HG03354 (cell line): ENCODE measurements at regions not wholly inside any gene's neighbourhood (a gene's known extent, or its start where the extent isn't known, plus 50 kb on each side); places are given as distances from the start of the nearest gene placed in this dataset.
"Not testable (repeated sequence)": the region's sequence is repeated elsewhere in the genome, so short reads cannot be mapped to it uniquely, and the experiment has no call there.

ENCODE experiments used
- ATAC-seq: cut with Tn5 transposase; IDR thresholded peaks from one replicate; pipeline ENCODE4 v1.9.1; 2021; ENCODE audit warnings: mild to moderate bottlenecking; ENCODE audit not compliant: unreplicated experiment, poor library complexity, severe bottlenecking

DNA sequence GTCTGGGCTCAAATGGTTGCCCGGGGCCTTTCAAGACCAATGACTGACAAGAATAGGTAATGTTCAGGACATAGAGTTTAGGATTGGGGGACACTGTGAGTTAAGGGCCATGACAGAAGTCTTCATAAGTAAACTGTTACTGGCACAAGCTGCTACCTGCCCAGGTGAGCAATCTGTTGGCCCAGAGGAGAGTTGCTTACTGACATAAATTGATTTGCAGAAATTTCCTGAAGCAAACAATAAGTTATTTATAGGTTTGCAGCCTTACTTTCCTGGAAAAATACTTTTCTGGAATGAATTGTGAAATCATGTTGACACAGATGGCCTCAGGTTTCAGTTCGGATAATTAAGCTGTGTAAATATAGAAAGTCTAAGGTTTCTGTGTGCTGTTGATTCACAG, 202.8 kb upstream of the C1QTNF3 start:
- ATAC-seq, result not testable (repeated sequence)

DNA sequence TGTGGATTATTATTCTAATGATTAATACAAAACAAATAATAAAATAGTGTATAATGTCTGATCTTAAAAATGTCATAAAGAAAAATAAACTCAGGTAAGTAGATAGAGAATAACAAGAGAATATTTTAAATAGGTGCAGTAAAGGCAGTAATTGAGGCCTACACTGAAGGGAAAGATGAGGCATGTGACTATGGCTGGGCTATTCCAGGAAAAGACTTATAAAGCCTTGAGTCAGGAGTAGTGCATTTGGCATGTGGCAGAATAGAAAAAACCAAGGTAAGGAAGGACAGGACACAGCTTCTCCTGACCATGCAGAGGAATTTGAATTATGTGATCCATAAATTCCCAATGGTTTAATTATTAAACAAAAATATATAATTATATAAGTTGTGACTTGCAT, 215.6 kb upstream of the C1QTNF3 start:
- ATAC-seq, result not testable (repeated sequence)

DNA sequence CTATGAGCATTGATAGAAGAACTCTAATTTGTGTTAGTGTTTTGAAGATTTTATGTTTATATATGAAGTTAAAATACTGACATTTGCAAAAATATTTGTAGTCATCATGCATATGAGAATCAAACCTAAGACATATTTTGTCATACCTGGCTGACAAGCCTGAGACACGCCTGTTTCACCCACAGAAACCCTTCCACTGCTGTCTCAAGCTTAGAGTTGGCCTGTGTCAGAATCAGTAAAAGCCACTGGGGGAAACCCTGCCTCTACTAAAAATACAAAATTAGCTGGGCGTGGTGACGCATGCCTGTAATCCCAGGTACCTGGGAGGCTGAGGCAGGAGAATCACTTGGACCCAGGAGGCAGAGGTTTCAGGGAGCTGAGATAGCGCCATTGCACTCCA, 218.0 kb upstream of the C1QTNF3 start:
- not testable (repeated sequence) for ATAC-seq

DNA sequence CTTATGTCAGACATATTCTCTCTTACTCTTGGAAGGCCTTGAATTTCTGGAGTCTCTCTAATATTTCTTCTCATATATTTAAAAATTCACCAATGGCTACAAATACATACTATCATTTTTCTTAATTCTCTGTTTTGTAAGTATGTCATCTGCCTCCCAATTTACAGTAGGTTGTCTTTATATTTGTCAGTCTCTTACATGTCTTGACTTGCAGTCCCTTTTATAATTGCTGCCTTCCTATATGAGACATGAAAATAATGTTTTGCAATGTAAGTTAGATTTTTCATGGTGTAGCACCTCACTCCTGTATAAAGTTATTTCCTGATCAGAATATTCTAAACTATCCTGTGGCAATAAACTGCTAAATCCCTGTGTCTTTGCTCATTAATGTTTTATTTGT, 223.1 kb upstream of the C1QTNF3 start:
- not testable (repeated sequence) for ATAC-seq

DNA sequence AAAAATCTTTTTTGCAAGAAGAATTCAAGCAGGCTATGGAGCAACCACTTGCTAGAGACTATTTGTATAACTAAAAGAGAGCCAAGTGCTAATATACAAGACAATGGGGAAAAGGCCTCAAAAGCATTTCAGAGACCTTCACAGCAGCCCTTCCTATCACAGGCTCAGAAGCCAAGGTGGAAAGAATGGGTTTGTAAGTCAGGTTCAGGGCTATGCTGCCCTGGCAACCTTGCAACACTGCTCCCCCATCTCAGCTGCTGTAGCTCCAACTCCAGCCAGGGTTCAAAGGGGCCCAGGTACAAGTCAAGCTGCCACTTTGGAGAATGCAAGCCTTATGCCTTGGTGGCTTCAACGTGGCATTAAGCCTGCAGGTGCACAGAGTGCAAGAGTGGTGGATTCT, 253.7 kb upstream of the C1QTNF3 start:
- not testable (repeated sequence) for ATAC-seq

DNA sequence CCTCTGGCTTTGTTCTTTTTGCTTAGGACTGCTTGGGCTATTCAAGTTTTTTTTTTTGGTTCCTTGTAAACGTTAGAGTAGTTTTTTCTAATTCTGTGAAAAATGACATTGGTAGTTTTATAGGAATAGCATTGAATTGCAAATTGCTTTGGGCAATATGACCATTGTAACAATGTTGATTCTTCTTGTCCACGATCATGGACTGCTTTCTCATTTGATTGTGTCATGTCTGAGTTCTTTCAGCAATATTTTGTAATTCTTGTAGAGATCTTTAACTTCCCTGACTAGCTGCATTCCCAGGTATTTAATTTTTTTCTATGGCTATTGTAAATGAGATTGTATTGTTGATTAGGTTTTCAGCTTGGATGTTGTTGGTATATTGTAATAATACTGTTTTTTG, 286.2 kb upstream of the C1QTNF3 start:
- ATAC-seq, result not testable (repeated sequence)

DNA sequence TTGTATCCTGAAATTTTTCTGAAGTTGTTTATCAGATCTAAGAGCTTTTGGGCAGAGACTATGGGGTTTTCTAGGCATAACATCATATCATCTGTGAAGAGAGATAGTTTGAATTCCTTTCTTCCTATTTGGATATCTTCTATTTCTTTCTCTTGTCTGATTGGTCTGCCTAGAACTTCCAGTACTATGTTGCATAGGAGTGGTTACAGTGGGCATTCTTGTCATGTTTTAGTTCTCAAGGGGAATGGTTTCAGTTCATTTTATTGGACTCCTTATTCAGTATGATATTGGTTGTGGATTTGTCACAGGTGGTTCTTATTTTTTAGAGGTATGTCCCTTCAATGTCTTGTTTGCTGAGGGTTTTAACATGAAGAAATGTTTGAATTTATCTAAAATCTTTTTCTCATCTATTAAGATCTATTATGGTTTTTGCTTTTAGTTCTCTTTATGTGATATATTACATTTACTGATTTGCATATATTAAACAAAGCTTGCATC, 286.6 kb upstream of the C1QTNF3 start:
- ATAC-seq, result not testable (repeated sequence)

DNA sequence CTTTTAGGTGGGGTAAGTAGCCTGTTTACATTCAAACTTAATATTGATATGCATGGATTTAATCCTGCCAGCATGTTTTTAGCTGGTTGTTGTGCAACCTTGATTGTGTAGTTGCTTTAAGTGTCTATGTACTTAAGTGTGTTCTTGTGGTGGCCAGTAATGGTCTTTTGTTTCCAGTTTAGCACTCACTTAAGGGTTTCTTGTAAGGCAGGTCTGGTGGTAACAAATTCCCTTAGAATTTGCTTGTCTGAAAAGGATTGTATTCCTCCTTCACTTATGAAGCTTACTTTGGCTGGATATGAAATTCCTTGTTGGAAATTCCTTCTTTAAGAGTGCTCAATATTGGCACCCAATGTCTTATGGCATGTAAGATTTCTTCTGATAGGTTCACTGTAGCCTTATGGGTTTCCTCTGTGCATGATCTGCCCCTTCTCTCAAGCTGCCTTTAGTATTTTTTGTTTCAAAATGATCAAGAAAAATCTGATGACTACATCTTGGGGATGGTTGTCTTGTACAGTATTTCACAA, 289.0 kb upstream of the C1QTNF3 start:
- not testable (repeated sequence) for ATAC-seq

DNA sequence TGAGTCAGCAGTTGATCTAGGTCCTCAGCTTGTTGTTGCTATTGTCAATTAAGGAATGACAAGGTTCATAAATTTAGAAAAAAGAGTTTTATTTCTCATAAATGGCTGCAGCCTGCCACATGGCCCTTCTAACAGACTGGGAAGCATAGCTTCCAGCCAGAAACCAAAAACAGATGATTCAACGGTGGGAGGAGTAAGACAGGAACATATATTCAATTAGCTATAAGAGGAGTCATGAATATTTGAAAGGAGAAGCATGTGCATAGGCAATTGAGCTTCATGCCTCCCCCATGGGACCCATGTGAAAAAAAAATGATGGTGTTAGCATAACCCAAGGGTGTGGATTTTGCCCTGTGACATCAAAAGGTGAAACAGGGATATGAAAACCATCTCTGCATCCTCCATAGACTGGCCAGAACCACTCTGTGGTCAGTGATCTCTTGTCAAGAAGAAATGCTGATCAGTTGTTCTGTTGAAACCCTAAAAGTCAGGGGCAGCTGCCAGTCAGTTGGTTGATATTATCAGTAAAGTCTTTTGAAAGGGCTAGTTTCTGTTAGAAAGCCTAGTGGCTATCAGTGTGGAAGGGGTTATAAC, 296.5 kb upstream of the C1QTNF3 start:
- not testable (repeated sequence) for ATAC-seq

DNA sequence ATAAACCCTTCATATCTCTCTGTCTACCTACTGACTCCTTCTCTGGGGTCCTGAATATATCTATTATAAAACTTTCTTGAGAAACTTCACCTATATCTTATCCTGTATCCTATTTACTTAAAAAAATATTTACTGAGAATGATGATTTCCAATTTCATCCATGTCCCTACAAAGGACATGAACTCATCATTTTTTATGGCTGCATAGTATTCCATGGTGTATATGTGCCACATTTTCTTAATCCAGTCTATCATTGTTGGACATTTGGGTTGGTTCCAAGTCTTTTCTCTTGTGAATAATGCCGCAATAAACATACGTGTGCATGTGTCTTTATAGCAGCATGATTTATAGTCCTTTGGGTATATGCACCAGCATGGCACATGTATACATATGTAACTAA, 301.7 kb upstream of the RAI14 start:
- not testable (repeated sequence) for ATAC-seq

DNA sequence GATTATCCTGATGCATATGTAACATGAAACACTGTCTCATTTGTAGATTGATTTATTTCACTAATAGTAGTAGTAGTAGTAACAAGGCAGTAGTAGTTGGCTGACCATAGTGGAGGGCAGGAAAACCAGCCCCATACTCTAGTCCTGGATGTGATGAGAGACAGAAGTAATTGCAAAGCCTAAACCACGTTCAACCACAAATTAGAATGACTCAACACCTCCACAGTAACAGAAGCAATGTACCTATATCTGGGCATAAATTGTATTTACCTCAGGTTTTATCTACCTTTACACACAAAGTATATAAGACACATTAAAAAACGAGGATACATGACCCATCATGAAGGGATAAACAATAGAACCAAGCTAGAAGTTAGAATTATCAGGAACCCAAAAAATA, 284.7 kb upstream of the RAI14 start:
- not testable (repeated sequence) for ATAC-seq

DNA sequence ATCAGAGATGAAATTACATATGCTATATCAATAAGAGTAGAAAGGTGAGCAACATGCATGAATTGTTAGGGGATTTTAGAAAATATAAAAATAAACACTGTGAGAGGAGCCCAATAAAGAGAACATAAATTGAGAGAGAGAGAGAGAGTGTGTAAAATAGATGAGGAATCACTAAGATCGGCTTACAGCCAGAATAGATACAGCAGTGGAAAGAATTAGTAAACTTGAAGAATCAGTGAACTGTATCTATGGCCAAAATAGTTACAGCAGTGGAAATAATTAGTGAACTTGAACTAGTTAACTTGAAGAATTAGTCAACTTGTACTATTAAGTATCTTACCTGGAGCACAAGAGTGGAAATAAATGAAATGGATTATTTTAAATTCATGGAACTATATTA, 284.3 kb upstream of the RAI14 start:
- not testable (repeated sequence) for ATAC-seq

DNA sequence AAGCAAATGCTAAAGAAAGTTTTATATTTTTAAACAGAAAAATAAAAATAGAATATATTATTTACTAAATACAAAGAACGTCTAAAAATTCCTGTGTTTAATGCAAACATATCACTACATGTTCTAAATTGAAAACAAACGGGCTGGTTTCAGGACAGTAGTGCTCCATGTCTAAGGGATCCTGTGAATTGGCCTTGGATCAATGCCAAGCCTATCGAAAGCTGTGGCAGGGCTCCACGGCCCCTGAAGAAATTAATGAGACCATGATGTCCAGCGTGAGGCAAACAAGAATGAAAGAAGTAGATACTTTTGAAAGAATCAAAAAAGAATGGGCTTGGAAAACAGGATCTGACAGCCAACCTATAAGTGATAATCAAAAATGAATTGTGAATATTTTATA, 283.4 kb upstream of the RAI14 start:
- not testable (repeated sequence) for ATAC-seq

DNA sequence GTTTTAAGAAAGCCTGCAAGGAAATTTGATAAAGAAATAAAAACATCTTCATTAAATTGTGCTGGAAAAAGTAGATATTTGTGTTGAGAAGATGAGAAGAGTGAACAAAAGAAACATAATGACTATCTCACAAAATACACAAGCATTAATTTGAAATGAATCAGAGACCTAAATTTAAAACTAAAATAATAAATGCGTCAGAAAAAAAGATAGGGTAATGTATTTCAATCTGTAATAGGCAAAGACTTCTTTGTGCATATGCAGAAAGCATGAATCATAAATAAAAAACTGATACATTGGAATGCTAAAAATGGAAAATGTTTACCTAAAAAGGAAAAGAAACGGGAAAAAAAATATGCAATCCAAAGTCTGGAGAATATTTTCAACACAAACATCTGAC, 278.5 kb upstream of the RAI14 start:
- ATAC-seq, result not testable (repeated sequence)

DNA sequence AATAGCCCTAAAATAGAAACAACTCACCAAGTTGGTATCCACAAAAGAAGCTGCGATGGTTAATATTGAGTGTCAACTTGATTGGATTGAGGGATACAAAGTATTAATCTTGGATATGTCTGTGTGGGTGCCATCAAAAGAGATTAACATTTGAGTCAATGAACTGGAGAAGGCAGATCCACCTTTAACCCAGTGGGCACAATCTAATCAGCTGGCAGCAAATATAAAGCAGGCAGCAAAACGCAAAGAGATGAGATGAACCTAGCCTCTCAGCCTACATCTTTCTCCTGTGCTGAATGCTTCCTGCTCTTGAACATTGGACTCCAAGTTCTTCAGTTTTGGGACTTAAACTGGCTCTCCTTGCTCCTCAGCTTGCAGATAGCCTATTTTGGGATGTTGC, 277.6 kb upstream of the RAI14 start:
- not testable (repeated sequence) for ATAC-seq

DNA sequence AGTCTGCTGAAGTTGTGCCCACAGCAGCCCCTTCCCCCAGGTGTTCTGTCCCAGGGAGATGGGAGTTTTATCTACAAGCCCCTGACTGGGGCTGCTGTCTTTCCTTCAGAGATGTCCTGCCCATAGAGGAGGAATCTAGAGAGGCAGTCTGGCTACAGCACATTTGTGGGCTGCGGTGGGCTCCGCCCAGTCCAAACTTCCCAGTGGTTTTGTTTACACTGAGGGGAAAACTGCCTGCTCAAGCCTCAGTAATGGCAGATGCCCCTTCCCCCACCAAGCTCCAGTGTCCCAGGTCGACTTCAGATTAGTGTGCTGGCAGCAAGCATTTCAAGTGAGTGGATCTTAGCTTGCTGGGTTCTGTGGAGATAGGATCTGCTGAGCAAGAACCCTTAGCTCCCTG, 267.4 kb upstream of the RAI14 start:
- ATAC-seq, result not testable (repeated sequence)

DNA sequence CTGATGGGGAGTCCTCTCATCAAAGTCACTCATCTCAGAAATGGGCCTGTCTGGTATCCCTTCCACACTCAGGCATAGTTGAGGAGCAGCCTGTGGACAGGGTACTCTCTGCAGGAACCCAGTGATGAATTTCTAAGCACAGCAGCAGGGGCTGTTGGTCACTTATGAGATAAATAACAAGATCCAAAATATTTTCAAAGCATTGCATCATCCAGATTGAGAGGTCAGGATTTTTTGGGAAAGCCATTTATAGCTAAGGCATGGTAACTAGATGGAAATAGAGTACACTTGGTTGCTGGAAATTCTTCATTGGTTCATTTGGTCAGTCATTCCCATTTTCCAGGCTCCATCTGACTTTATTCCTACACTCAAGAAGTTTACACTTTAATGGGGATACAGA, 246.8 kb upstream of the RAI14 start:
- ATAC-seq, result no peak

DNA sequence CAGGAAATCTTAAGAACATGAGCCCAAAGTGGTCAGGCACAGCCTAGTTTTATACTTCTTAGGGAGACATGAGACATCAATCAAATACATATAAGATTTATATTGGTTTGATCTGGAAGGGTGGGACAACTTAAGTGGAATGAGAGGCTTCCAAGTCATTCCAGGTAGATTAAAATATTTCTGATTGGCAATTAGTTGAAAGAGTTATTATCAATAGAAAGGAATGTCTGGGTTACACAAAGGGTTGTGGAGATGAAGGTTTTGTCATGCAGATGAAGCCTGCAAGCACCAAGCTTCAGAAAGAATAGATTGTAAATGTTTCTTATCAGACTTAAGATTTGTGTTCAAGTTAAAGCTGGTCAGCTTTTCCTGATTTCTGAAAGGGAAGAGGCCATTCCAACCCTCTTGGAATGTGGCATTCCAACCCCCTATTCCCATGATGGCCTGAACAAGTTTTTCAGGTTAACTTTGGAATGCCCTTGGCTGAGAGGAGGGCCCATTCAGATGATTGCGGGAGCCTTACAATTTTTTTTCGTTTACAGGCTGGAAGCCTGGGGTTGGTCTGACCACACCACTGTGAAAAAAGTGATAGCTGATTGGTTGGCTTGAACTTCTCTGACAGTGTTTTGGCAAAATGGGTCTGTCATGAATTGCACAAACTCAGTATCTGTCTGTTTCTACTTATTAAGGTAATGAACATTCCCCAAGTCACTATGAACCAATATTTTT, 245.6 kb upstream of the RAI14 start:
- no peak for ATAC-seq

DNA sequence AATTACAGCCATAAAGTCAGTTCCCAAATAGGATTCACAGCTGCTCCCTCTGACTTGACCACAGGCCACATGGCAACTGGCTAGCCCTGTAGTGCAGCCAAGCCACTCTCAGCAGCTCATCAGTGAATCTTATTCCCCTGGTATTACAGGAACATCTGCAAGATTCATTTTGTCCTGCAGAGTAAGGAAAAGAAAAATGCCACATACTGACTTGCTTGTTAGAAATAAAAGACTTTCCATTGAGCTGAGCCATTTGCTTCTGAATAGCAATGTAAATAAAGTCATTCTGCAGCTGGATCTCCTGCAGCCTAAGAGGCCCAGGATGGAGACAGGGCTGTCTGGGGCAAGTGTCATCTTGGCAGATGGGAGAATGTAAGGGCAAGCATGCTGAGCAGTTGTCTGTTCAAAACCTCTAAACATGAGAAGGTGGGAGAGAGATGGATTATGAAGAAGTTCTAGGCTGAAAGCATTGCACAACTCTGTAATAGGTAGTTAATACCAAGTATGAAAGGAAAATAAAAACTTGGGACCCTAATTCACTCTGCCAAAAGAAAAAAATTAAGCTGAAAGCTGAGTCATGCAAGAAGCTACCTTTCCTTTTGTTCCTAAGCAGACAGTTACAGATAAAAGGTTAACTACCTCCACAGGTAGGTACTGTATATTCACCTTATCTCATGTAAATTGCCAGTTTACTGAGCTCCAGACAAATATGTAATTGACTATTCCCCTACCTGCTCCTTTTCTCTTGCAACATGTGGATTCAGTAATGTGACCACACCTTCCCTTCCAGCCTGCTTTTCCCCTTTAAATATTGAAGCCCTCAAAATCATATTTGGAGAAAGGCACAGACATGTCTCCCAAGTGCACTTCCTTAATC, 244.4 kb upstream of the RAI14 start:
- ATAC-seq, result no peak

DNA sequence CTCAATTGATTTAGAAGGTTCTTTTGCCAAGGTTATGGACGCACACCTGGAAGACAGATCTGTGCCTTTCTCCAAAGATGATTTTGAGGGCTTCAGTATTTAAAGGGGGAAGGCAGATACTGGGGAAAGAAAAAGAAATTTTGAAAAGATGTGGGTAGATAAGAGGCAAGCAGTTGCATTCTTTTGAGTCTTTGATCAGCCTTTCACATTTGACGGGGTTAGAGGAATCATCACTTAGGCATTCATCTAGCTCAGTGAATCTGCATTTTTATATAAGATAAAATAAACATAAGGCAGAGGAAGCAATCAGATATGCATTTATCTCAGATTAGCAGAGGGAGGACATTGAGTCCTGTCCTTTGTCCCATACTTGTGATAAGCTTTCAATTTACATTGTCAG, 243.4 kb upstream of the RAI14 start:
- no peak for ATAC-seq
